ENCODE measurements at regions not wholly inside any gene's neighbourhood (a gene's known extent, or its start where the extent isn't known, plus 50 kb on each side); places are given as distances from the start of the nearest gene placed in this dataset.

DNA sequence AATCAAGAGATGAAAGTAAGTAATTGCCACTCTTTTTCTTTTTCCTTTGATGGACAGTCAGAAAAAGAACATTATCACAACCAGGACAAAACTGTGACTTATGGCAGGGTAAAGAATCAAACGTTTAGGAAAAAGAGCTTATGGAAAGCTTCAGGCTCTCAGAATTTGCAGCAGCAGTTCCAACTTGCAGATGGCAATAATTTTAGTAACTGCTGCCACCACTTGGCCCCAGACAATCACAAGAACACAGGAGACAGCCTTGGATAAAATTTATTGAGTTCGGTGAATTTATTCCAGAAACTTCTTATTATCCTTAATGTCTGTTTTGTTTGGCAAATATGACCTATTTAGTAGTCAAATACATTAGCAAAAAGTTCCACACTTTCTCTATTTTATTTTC is 804.4 kb downstream of the BRINP3 start:
- ChIA-PET POLR2A (no interaction called here), CTCF (ENCODE audit: unreplicated experiment) (no interaction called here)
- TF ChIP-seq EZH2phosphoT487 (IDR thresholded peaks at IDR 0.05; ENCODE audit: borderline replicate concordance, low read depth, low read length) = no peak
- TF ChIP-seq, protein P1, sequence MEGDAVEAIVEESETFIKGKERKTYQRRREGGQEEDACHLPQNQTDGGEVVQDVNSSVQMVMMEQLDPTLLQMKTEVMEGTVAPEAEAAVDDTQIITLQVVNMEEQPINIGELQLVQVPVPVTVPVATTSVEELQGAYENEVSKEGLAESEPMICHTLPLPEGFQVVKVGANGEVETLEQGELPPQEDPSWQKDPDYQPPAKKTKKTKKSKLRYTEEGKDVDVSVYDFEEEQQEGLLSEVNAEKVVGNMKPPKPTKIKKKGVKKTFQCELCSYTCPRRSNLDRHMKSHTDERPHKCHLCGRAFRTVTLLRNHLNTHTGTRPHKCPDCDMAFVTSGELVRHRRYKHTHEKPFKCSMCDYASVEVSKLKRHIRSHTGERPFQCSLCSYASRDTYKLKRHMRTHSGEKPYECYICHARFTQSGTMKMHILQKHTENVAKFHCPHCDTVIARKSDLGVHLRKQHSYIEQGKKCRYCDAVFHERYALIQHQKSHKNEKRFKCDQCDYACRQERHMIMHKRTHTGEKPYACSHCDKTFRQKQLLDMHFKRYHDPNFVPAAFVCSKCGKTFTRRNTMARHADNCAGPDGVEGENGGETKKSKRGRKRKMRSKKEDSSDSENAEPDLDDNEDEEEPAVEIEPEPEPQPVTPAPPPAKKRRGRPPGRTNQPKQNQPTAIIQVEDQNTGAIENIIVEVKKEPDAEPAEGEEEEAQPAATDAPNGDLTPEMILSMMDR (conservative IDR thresholded peaks at IDR 0.05; ENCODE audit: low read length) = no peak
- Histone ChIP-seq H3K4me3 (ENCODE audit: low read depth, low read length, poor library complexity, severe bottlenecking) (no peak overlapping the region), H2AFZ (ENCODE audit: low read length) (no peak overlapping the region), H3K36me3 (ENCODE audit: insufficient read depth, low read length) (no peaks in the 10 kb centered on the region), H3K4me2 (ENCODE audit: low read length) (no peak overlapping the region), H3K27ac (ENCODE audit: low read depth, low read length, poor library complexity, severe bottlenecking) (no peak overlapping the region), H3K9me2 (ENCODE audit: insufficient read depth, low read length) (no peaks in the 10 kb centered on the region), H3K9me3 (ENCODE audit: low read length) (no peaks in the 10 kb centered on the region), H4K20me1 (ENCODE audit: insufficient read depth, low read length) (no peaks in the 10 kb centered on the region), H3K4me1 (ENCODE audit: insufficient read depth, low read length, poor library complexity, severe bottlenecking) (no peaks in the 10 kb centered on the region), H3K79me2 (ENCODE audit: insufficient read depth, low read depth, low read length) (no peaks in the 10 kb centered on the region)
- DNase-seq (ENCODE audit: low spot score) = no peak
- intact Hi-C loops (cut with micrococcal nuclease; ENCODE audit: unreplicated experiment) = no loop called here
- no TSS peak for BruUV-seq (replicated peaks)

DNA sequence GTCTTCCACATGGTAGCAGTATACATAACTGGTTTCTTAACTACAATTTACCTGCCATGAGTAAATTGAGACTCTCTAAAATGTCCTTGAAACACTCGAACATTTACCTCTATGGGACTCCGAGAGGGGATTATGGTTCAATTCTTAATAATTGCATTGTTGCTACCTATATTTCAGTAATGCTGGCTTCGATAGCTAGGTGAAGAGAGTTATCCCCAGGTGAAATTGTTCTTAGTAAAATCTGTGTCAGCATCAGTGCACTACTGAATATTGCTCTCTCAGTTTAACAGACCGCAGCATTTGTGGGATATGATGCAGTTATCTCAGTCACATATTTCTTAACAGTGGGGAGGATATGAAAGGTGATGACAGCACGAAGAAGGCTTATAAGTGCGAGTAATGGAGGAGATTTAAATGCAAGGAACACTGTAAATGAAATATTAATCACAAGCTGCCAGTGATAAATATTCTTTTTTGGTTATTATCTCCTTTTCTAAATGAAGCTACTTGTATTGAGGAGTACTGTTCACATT is 801.9 kb downstream of the BRINP3 start:
- Histone ChIP-seq H3K36me3 (ENCODE audit: insufficient read depth, low read length) (no peaks in the 10 kb centered on the region), H3K4me1 (ENCODE audit: insufficient read depth, low read length, poor library complexity, severe bottlenecking) (no peaks in the 10 kb centered on the region), H3K9me3 (ENCODE audit: low read length) (no peaks in the 10 kb centered on the region), H3K9me2 (ENCODE audit: insufficient read depth, low read length) (no peaks in the 10 kb centered on the region), H4K20me1 (ENCODE audit: insufficient read depth, low read length) (no peaks in the 10 kb centered on the region), H3K4me3 (ENCODE audit: low read depth, low read length, poor library complexity, severe bottlenecking) (no peak overlapping the region), H2AFZ (ENCODE audit: low read length) (no peak overlapping the region), H3K79me2 (ENCODE audit: insufficient read depth, low read depth, low read length) (no peaks in the 10 kb centered on the region), H3K27ac (ENCODE audit: low read depth, low read length, poor library complexity, severe bottlenecking) (no peak overlapping the region), H3K4me2 (ENCODE audit: low read length) (no peak overlapping the region)
- no peak for DNase-seq (ENCODE audit: low spot score)
- TF ChIP-seq, protein P1 (conservative IDR thresholded peaks at IDR 0.05; ENCODE audit: low read length) = no peak
- no peak for TF ChIP-seq EZH2phosphoT487 (IDR thresholded peaks at IDR 0.05; ENCODE audit: borderline replicate concordance, low read depth, low read length)
- ChIA-PET CTCF (ENCODE audit: unreplicated experiment) (no interaction called here), POLR2A (no interaction called here)
- intact Hi-C loops (cut with micrococcal nuclease; ENCODE audit: unreplicated experiment) = no loop called here
- BruUV-seq (replicated peaks) = no TSS peak

DNA sequence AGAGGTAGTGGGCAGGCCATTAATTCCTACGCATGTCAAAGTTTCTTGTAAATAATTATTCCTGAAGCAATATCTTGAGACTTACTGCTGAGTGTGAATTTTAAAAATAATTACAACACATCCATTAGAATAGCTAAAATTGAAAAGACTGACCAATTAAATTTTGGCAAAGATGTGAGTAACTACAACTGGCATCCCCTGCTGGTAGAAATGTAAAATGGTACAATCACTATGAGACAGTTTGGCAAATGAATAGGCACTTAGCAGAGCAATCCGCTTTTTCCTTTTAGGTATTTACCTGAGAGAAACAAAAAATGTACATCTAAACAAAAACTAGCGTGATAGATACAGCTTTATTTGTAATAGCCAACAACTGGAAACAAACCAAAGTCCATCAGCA is 798.9 kb downstream of the BRINP3 start:
- intact Hi-C loops (cut with micrococcal nuclease; ENCODE audit: unreplicated experiment) = no loop called here

More for the DNA sequence above, 798.9 kb downstream of the BRINP3 start:
- Histone ChIP-seq H3K4me2 (ENCODE audit: low read length) (no peak overlapping the region), H3K79me2 (ENCODE audit: insufficient read depth, low read depth, low read length) (no peaks in the 10 kb centered on the region), H3K27ac (ENCODE audit: low read depth, low read length, poor library complexity, severe bottlenecking) (no peak overlapping the region), H3K9me2 (ENCODE audit: insufficient read depth, low read length) (no peaks in the 10 kb centered on the region), H3K9me3 (ENCODE audit: low read length) (no peaks in the 10 kb centered on the region), H4K20me1 (ENCODE audit: insufficient read depth, low read length) (no peaks in the 10 kb centered on the region), H3K4me3 (ENCODE audit: low read depth, low read length, poor library complexity, severe bottlenecking) (no peak overlapping the region), H3K4me1 (ENCODE audit: insufficient read depth, low read length, poor library complexity, severe bottlenecking) (no peaks in the 10 kb centered on the region), H3K36me3 (ENCODE audit: insufficient read depth, low read length) (no peaks in the 10 kb centered on the region), H2AFZ (ENCODE audit: low read length) (no peak overlapping the region)
- DNase-seq (ENCODE audit: low spot score) = no peak
- ChIA-PET CTCF (ENCODE audit: unreplicated experiment) (no interaction called here), POLR2A (no interaction called here)
- TF ChIP-seq, protein P1 (conservative IDR thresholded peaks at IDR 0.05; ENCODE audit: low read length) = peak; percentile 53
- TF ChIP-seq EZH2phosphoT487 (IDR thresholded peaks at IDR 0.05; ENCODE audit: borderline replicate concordance, low read depth, low read length) = no peak
- BruUV-seq (replicated peaks) = no TSS peak

All from OCI-LY7 (cell line).